ENCODE measurements at regions not wholly inside any gene's neighbourhood (a gene's known extent, or its start where the extent isn't known, plus 50 kb on each side); places are given as distances from the start of the nearest gene placed in this dataset.

DNA sequence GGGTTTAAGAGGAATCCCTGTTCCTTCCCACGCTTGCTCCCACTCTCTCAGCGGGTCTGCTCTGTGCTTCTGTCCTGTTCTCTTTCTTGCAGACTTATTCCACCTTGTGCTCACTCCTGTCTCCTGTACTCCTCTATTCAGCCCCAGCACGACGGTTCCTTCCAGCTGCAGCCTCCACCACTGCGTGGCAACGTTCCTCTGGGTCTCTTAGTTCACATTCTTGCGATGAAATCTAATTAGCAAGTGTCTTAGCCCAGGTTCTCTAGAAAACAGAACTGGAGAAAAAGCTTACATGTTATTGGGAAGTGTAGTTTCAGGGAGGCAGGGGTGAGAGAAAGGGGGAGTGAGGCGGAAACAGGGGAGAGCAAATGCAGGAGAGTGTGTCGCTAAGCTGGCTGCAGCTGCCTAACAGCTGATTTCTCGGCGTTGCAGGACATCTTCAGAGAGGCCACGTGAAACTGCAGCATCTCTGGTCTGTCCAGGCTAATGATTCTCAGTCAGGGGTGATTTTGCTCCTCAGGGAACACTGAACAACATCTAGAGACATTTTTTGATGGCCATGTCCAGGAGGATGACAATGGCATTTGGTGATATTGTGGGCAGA is 213.2 kb upstream of the NLRP1 start:
- no peak for DNase-seq (ENCODE audit: low read depth in 1 of 2, low spot score in 1 of 2)
- Histone ChIP-seq H3K4me3 (replicated peaks; ENCODE audit: insufficient read depth, low read length) (no peak overlapping the region), H3K27me3 (ENCODE audit: insufficient read depth, poor library complexity, severe bottlenecking) (no peaks in the 10 kb centered on the region), H3K27ac (replicated peaks) (no peak overlapping the region)
- TF ChIP-seq, protein P1, sequence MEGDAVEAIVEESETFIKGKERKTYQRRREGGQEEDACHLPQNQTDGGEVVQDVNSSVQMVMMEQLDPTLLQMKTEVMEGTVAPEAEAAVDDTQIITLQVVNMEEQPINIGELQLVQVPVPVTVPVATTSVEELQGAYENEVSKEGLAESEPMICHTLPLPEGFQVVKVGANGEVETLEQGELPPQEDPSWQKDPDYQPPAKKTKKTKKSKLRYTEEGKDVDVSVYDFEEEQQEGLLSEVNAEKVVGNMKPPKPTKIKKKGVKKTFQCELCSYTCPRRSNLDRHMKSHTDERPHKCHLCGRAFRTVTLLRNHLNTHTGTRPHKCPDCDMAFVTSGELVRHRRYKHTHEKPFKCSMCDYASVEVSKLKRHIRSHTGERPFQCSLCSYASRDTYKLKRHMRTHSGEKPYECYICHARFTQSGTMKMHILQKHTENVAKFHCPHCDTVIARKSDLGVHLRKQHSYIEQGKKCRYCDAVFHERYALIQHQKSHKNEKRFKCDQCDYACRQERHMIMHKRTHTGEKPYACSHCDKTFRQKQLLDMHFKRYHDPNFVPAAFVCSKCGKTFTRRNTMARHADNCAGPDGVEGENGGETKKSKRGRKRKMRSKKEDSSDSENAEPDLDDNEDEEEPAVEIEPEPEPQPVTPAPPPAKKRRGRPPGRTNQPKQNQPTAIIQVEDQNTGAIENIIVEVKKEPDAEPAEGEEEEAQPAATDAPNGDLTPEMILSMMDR (IDR thresholded peaks at IDR 0.05; ENCODE audit: insufficient read depth, low read length), result no peak
- TF ChIP-seq, protein P2, sequence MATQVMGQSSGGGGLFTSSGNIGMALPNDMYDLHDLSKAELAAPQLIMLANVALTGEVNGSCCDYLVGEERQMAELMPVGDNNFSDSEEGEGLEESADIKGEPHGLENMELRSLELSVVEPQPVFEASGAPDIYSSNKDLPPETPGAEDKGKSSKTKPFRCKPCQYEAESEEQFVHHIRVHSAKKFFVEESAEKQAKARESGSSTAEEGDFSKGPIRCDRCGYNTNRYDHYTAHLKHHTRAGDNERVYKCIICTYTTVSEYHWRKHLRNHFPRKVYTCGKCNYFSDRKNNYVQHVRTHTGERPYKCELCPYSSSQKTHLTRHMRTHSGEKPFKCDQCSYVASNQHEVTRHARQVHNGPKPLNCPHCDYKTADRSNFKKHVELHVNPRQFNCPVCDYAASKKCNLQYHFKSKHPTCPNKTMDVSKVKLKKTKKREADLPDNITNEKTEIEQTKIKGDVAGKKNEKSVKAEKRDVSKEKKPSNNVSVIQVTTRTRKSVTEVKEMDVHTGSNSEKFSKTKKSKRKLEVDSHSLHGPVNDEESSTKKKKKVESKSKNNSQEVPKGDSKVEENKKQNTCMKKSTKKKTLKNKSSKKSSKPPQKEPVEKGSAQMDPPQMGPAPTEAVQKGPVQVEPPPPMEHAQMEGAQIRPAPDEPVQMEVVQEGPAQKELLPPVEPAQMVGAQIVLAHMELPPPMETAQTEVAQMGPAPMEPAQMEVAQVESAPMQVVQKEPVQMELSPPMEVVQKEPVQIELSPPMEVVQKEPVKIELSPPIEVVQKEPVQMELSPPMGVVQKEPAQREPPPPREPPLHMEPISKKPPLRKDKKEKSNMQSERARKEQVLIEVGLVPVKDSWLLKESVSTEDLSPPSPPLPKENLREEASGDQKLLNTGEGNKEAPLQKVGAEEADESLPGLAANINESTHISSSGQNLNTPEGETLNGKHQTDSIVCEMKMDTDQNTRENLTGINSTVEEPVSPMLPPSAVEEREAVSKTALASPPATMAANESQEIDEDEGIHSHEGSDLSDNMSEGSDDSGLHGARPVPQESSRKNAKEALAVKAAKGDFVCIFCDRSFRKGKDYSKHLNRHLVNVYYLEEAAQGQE (IDR thresholded peaks at IDR 0.05; ENCODE audit: insufficient replicate concordance, low read depth), result no peak

DNA sequence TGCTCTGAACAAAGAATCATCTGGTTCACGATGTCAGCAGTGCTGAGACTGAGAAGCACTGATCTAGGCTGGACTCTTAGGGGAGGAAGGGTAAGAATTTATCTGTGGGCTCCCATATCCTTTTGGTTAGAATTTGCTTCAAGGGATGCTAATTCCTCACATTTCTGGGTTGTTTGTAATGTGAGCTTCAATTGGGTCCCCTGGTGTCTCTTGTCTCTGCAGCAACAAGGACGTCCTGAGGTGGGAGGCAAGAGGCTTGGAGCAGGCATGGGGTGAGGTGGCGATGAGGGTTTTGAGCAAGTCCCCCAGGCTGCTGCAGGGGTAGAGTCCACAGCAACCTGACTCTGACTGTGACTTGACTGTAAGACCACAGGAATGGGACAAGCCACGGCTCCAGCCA is 213.8 kb upstream of the NLRP1 start:
- no peak overlapping the region for H3K4me3 ChIP-seq (replicated peaks; ENCODE audit: insufficient read depth, low read length)
- DNase-seq (ENCODE audit: low read depth in 1 of 2, low spot score in 1 of 2), result no peak
- TF ChIP-seq, protein P2 (IDR thresholded peaks at IDR 0.05; ENCODE audit: insufficient replicate concordance, low read depth), result no peak
- TF ChIP-seq, protein P1 (IDR thresholded peaks at IDR 0.05; ENCODE audit: insufficient read depth, low read length), result no peak
- no peak for TF ChIP-seq SPI1 (IDR thresholded peaks at IDR 0.05; ENCODE audit: borderline replicate concordance, low read depth)
- H3K27ac ChIP-seq (replicated peaks), result no peak overlapping the region
- no peaks in the 10 kb centered on the region for H3K27me3 ChIP-seq (ENCODE audit: insufficient read depth, poor library complexity, severe bottlenecking)

DNA sequence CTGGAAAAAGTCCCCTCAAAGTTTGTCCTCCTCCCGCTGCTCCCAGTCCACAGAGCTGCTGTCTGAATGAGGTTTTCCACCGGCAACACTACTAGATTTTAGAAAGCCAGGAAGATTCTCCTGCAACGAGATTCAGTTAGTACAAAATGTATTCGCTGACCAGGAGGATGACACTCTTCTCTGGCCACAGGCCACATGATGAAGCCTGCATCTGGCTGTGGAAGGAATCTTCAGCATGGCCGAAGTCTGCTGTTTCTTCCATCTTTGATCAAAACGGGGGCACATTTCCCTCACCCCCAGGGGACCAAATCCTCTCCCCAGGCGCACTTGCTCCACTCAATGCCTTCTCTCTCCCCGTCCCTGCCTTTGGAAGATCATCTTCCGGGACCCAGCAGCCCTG is 215.8 kb upstream of the NLRP1 start:
- TF ChIP-seq, protein P2 (IDR thresholded peaks at IDR 0.05; ENCODE audit: insufficient replicate concordance, low read depth), result no peak
- TF ChIP-seq GABPA (IDR thresholded peaks at IDR 0.05; ENCODE audit: low read depth) (no peak), POLR2AphosphoS5 (IDR thresholded peaks at IDR 0.05; ENCODE audit: low read depth) (no peak), SPI1 (IDR thresholded peaks at IDR 0.05; ENCODE audit: borderline replicate concordance, low read depth) (no peak)
- TF ChIP-seq, protein P1 (IDR thresholded peaks at IDR 0.05; ENCODE audit: insufficient read depth, low read length), result no peak
- Histone ChIP-seq H3K27ac (replicated peaks) (no peak overlapping the region), H3K4me3 (replicated peaks; ENCODE audit: insufficient read depth, low read length) (no peak overlapping the region), H3K27me3 (ENCODE audit: insufficient read depth, poor library complexity, severe bottlenecking) (no peaks in the 10 kb centered on the region)
- DNase-seq (ENCODE audit: low read depth in 1 of 2, low spot score in 1 of 2), result no peak

Measured in HL-60 (cell line).